G401.6 (cell line): ENCODE measurements at regions not wholly inside any gene's neighbourhood (a gene's known extent, or its start where the extent isn't known, plus 50 kb on each side); places are given as distances from the start of the nearest gene placed in this dataset.
"Not testable (repeated sequence)": the region's sequence is repeated elsewhere in the genome, so short reads cannot be mapped to it uniquely, and the experiment has no call there.

Source experiments
- FAIRE-seq: peaks from 2 replicates; lab custom pipeline; 2012; peaks lifted over from hg19 to GRCh38; lab: Jason Lieb, UNC

- no peak for FAIRE-seq
Observed at GRCh38 chr3:74271541-74271940, 342.9 kb downstream of the CNTN3 start.

GRCh38 chr3:74269689-74270088, 344.8 kb downstream of the CNTN3 start:
- no peak for FAIRE-seq

- FAIRE-seq, result no peak
Observed at GRCh38 chr3:74268753-74269152, 345.7 kb downstream of the CNTN3 start.

GRCh38 chr3:74267588-74268184, 346.8 kb downstream of the CNTN3 start:
- peak; percentile 28 for FAIRE-seq

- no peak for FAIRE-seq
Observed at GRCh38 chr3:74267131-74267530, 347.3 kb downstream of the CNTN3 start.

GRCh38 chr3:74265069-74265468, 349.4 kb downstream of the CNTN3 start:
- no peak for FAIRE-seq

GRCh38 chr3:74263031-74263430, 351.4 kb downstream of the CNTN3 start:
- no peak for FAIRE-seq

- no peak for FAIRE-seq
Observed at GRCh38 chr3:74233091-74233490, 381.4 kb downstream of the CNTN3 start.

- FAIRE-seq, result no peak
Observed at GRCh38 chr3:74217467-74217866, 397.0 kb downstream of the CNTN3 start.

GRCh38 chr3:74214286-74214685, 400.2 kb downstream of the CNTN3 start:
- no peak for FAIRE-seq

GRCh38 chr3:74210739-74211138, 403.7 kb downstream of the CNTN3 start:
- FAIRE-seq, result no peak

GRCh38 chr3:74200952-74201351, 413.5 kb downstream of the CNTN3 start:
- no peak for FAIRE-seq

GRCh38 chr3:74178664-74179063, 435.8 kb downstream of the CNTN3 start:
- not testable (repeated sequence) for FAIRE-seq

- no peak for FAIRE-seq
Observed at GRCh38 chr3:74173090-74173489, 441.4 kb downstream of the CNTN3 start.

- FAIRE-seq, result no peak
Observed at GRCh38 chr3:74167926-74168325, 446.5 kb downstream of the CNTN3 start.

GRCh38 chr3:74165211-74165610, 449.2 kb downstream of the CNTN3 start:
- no peak for FAIRE-seq

GRCh38 chr3:74149466-74149865, 465.0 kb downstream of the CNTN3 start:
- FAIRE-seq, result no peak

GRCh38 chr3:74145277-74145676, 469.2 kb downstream of the CNTN3 start:
- no peak for FAIRE-seq

- FAIRE-seq, result no peak
Observed at GRCh38 chr3:74139648-74140047, 474.8 kb downstream of the CNTN3 start.

GRCh38 chr3:74137790-74138189, 476.7 kb downstream of the CNTN3 start:
- no peak for FAIRE-seq

GRCh38 chr3:74135808-74136207, 478.7 kb downstream of the CNTN3 start:
- FAIRE-seq, result no peak

GRCh38 chr3:74134831-74135230, 479.6 kb downstream of the CNTN3 start:
- no peak for FAIRE-seq

GRCh38 chr3:74131546-74132328, 482.7 kb downstream of the CNTN3 start:
- FAIRE-seq, result not testable (repeated sequence)

- no peak for FAIRE-seq
Observed at GRCh38 chr3:74129611-74130010, 484.8 kb downstream of the CNTN3 start.
